Tibial nerve (tissue), 4 donors: ENCODE measurements at regions not wholly inside any gene's neighbourhood (a gene's known extent, or its start where the extent isn't known, plus 50 kb on each side); places are given as distances from the start of the nearest gene placed in this dataset.

ENCODE experiments used
- DNase-seq, 2 donors: peaks; one replicate each; pipeline ENCODE4 v3.0.0-alpha.2; 2019; ENCODE audit warnings: low spot score in 2 of 2
- H3K27ac ChIP-seq, 4 donors: fragments of 200-600 bp; sonication (generic) in 3 of 4; one replicate each; pipeline ENCODE4 v1.5.1; 2017 to 2019; ENCODE audit warnings: mild to moderate bottlenecking in 1 of 4
- H3K27me3 ChIP-seq, 2 donors: fragments of 200-600 bp; sonication (generic) in 1 of 2; one replicate each; pipeline versions ENCODE4 v1.5.1 to v1.6.0; 2017 to 2019
- H3K36me3 ChIP-seq, 3 donors: fragments of 200-600 bp; sonication (generic); one replicate each; pipeline ENCODE4 v1.5.1; 2018 to 2019
- H3K4me1 ChIP-seq, 4 donors: fragments of 200-600 bp; sonication (generic) in 3 of 4; one replicate each; pipeline ENCODE4 v1.5.1; 2017 to 2019
- H3K4me3 ChIP-seq, 4 donors: fragments of 200-600 bp; sonication (generic) in 3 of 4; one replicate each; pipeline ENCODE4 v1.5.1; 2017 to 2019; ENCODE audit warnings: mild to moderate bottlenecking in 1 of 4, moderate library complexity in 1 of 4
- H3K9me3 ChIP-seq, 4 donors: fragments of 200-600 bp; sonication (generic) in 3 of 4; one replicate each; pipeline ENCODE4 v1.5.1; 2017 to 2019
- CTCF ChIP-seq, 5 experiments: fragments of 200-600 bp in 3 of 5; fragments of 450-650 bp in 2 of 5; sonication (generic) in 3 of 5; IDR thresholded peaks; one replicate each; pipeline ENCODE4 v1.5.1; 2016 to 2019; ENCODE audit warnings: antibody characterized with exemption in 5 of 5, mild to moderate bottlenecking in 3 of 5, moderate library complexity in 2 of 5
- EP300 ChIP-seq, 2 donors: sonication (generic); formaldehyde crosslinking; IDR thresholded peaks; one replicate each; pipeline ENCODE4 v1.6.1; 2017; ENCODE audit warnings: antibody characterized with exemption in 2 of 2, mild to moderate bottlenecking in 1 of 2
- POLR2A ChIP-seq, 2 donors: fragments of 450-650 bp; IDR thresholded peaks; one replicate each; pipeline ENCODE4 v1.6.1; 2017; ENCODE audit warnings: antibody characterized with exemption in 2 of 2, mild to moderate bottlenecking in 2 of 2, moderate library complexity in 2 of 2
- WGBS, 2 donors: methylation state at CpG; one replicate each; pipeline ENCODE4 v1.1.5; 2018; 5-methylcytosine and 5-hydroxymethylcytosine counted together

- no peak for DNase-seq
- no peak overlapping the region for H3K27ac ChIP-seq
- 51 to 61% methylated on average over 3 of the region's 3 CpGs for WGBS, 2 donors
These were observed 308.8 kb upstream of the MGAT5 start for GRCh38 chr2:133945089-133945488.

GRCh38 chr2:133947057-133947456 is 306.8 kb upstream of the MGAT5 start:
- 88 to 93% methylated on average over 1 of the region's 1 CpG for WGBS, 2 donors
- Histone ChIP-seq H3K9me3 (no peaks in the 10 kb centered on the region), H3K27ac (no peak overlapping the region), H3K4me3 (no peak overlapping the region), H3K4me1 (no peaks in the 10 kb centered on the region), H3K27me3 (no peaks in the 10 kb centered on the region), H3K36me3 (no peaks in the 10 kb centered on the region)
- no peak for DNase-seq
- TF ChIP-seq EP300 (IDR thresholded peaks at IDR 0.05), result no peak
- TF ChIP-seq CTCF (IDR thresholded peaks at IDR 0.05), result no peak
- TF ChIP-seq POLR2A (IDR thresholded peaks at IDR 0.05), result no peak

More at GRCh38 chr2:133945089-133945488, 308.8 kb upstream of the MGAT5 start:
- Histone ChIP-seq H3K27me3 (no peaks in the 10 kb centered on the region), H3K4me3 (no peak overlapping the region), H3K36me3 (no peaks in the 10 kb centered on the region), H3K9me3 (no peaks in the 10 kb centered on the region), H3K4me1 (no peaks in the 10 kb centered on the region)
- no peak for TF ChIP-seq POLR2A (IDR thresholded peaks at IDR 0.05)
- TF ChIP-seq EP300 (IDR thresholded peaks at IDR 0.05), result no peak
- no peak for TF ChIP-seq CTCF (IDR thresholded peaks at IDR 0.05)

- TF ChIP-seq POLR2A (IDR thresholded peaks at IDR 0.05) (no peak), EP300 (IDR thresholded peaks at IDR 0.05) (no peak), CTCF (IDR thresholded peaks at IDR 0.05) (no peak)
- no peaks in the 10 kb centered on the region for H3K9me3 ChIP-seq
- H3K4me3 ChIP-seq, result no peak overlapping the region
- no peak for DNase-seq
- 23 to 50% methylated on average over 2 of the region's 2 CpGs for WGBS, 2 donors
- no peaks in the 10 kb centered on the region for H3K27me3 ChIP-seq
- no peaks in the 10 kb centered on the region for H3K36me3 ChIP-seq
- H3K4me1 ChIP-seq, result no peaks in the 10 kb centered on the region
- no peak overlapping the region for H3K27ac ChIP-seq
These were observed 305.1 kb upstream of the MGAT5 start for GRCh38 chr2:133948610-133949290.

GRCh38 chr2:133949595-133949994 is 304.3 kb upstream of the MGAT5 start:
- Histone ChIP-seq H3K9me3 (no peaks in the 10 kb centered on the region), H3K27me3 (no peaks in the 10 kb centered on the region), H3K36me3 (no peaks in the 10 kb centered on the region), H3K27ac (no peak overlapping the region), H3K4me3 (no peak overlapping the region), H3K4me1 (no peaks in the 10 kb centered on the region)
- TF ChIP-seq POLR2A (IDR thresholded peaks at IDR 0.05), result no peak
- no peak for TF ChIP-seq EP300 (IDR thresholded peaks at IDR 0.05)
- TF ChIP-seq CTCF (IDR thresholded peaks at IDR 0.05), result no peak
- WGBS, 2 donors, result 80 to 83% methylated on average over 3 of the region's 3 CpGs
- no peak for DNase-seq

- 73 to 86% methylated on average over 1 of the region's 1 CpG for WGBS, 2 donors
- DNase-seq, result no peak
- no peaks in the 10 kb centered on the region for H3K36me3 ChIP-seq
- H3K4me1 ChIP-seq, result no peaks in the 10 kb centered on the region
- no peaks in the 10 kb centered on the region for H3K27me3 ChIP-seq
- no peak overlapping the region for H3K27ac ChIP-seq
- no peak overlapping the region for H3K4me3 ChIP-seq
- no peaks in the 10 kb centered on the region for H3K9me3 ChIP-seq
- TF ChIP-seq EP300 (IDR thresholded peaks at IDR 0.05), result no peak
- TF ChIP-seq CTCF (IDR thresholded peaks at IDR 0.05), result no peak
- no peak for TF ChIP-seq POLR2A (IDR thresholded peaks at IDR 0.05)
These were observed 302.7 kb upstream of the MGAT5 start for GRCh38 chr2:133951209-133951608.
